HepG2 (cell line): ENCODE measurements at regions not wholly inside any gene's neighbourhood (a gene's known extent, or its start where the extent isn't known, plus 50 kb on each side); places are given as distances from the start of the nearest gene placed in this dataset.
A peak's percentile ranks its signal among the peaks of the same experiment; 100 is the strongest.

Experiments
- ATAC-seq: fragments of 200-7000 bp; cut with Tn5 transposase; 3 replicates; pipeline ENCODE4 v1.9.1; 2020; ENCODE audit warnings: mild to moderate bottlenecking, moderate library complexity
- BruUV-seq: library from RNA; stranded (reverse); fragments of 400-500 nt; replicated peaks from 2 replicates; lab custom pipeline; 2021; lab: Mats Ljungman, UMichigan
- CTCF ChIA-PET: fragments of 300-600 bp; formaldehyde crosslinking; extraction: SDS; loops from one replicate; lab custom pipeline; 2021; ENCODE audit warnings: low total read pairs, inconsistent platforms, low intra/inter-chr PET ratio; lab: Yijun Ruan, JAX
- POLR2A ChIA-PET: fragments of 350-600 bp; sonication (Branson Sonifier 250); formaldehyde crosslinking; loops from one replicate; lab custom pipeline; 2020; ENCODE audit warnings: antibody characterized with exemption, inconsistent platforms; lab: Yijun Ruan, JAX
- DNase-seq: peaks from one replicate; pipeline ENCODE4 v3.0.0-alpha.2; 2015; ENCODE audit warnings: low spot score
- FAIRE-seq: peaks from 3 replicates; lab custom pipeline; 2011; peaks lifted over from hg19 to GRCh38; lab: Jason Lieb, UNC
- H2AFZ ChIP-seq: one replicate; pipeline ENCODE4 v1.6.1; 2011; ENCODE audit warnings: low read length, inconsistent platforms
- H3K27ac ChIP-seq: fragments of 300-600 bp; 3 replicates; pipeline ENCODE4 v1.8.0; 2011; ENCODE audit warnings: mixed run types, mild to moderate bottlenecking, mixed read lengths, low read length, inconsistent platforms; ENCODE audit not compliant: insufficient read depth; ENCODE audit errors: extremely low read length
- H3K27me3 ChIP-seq, 2 experiments: fragments of 200-600 bp in 1 of 2; 2 replicates in 1 of 2; 3 replicates in 1 of 2; pipeline versions ENCODE4 v1.6.0 to v1.8.0; 2011; ENCODE audit warnings: low read length in 2 of 2, mild to moderate bottlenecking in 2 of 2, moderate library complexity in 2 of 2, inconsistent platforms in 1 of 2; ENCODE audit not compliant: insufficient read depth in 2 of 2, control insufficient read depth in 1 of 2
- H3K36me3 ChIP-seq, 2 experiments: fragments of 200-600 bp in 1 of 2; replicated peaks in 1 of 2; 2 replicates in 1 of 2; 3 replicates in 1 of 2; pipeline versions ENCODE4 v1.5.1 to v1.8.0; 2011; ENCODE audit warnings: low read length in 2 of 2, inconsistent platforms in 1 of 2; ENCODE audit not compliant: insufficient read depth in 2 of 2, control insufficient read depth in 1 of 2
- H3K4me1 ChIP-seq: 2 replicates; pipeline ENCODE4 v1.5.1; 2012; ENCODE audit warnings: low read length, inconsistent platforms; ENCODE audit not compliant: insufficient read depth
- H3K4me2 ChIP-seq: 2 replicates; pipeline ENCODE4 v1.6.0; 2011; ENCODE audit warnings: low read depth, low read length, inconsistent platforms
- H3K4me3 ChIP-seq, 3 experiments: fragments of 200-600 bp in 1 of 3; sonication (generic), shearing (Covaris generic) in 1 of 3; replicated peaks in 1 of 3; 2 replicates each; pipeline ENCODE4 v1.5.1; 2011 to 2016; ENCODE audit warnings: low read length in 3 of 3, inconsistent platforms in 2 of 3, low read depth in 2 of 3, mild to moderate bottlenecking in 2 of 3, control low read depth in 1 of 3, mixed read lengths in 1 of 3; ENCODE audit not compliant: insufficient read depth in 1 of 3
- H3K79me2 ChIP-seq: one replicate; pipeline ENCODE4 v1.6.1; 2011; ENCODE audit warnings: low read length, inconsistent platforms; ENCODE audit not compliant: insufficient read depth
- H3K9ac ChIP-seq: 2 replicates; pipeline ENCODE4 v1.6.0; 2011; ENCODE audit warnings: mild to moderate bottlenecking, low read depth, low read length, inconsistent platforms; ENCODE audit not compliant: insufficient read depth
- H3K9me3 ChIP-seq: 2 replicates; pipeline ENCODE4 v1.5.1; 2012; ENCODE audit warnings: mild to moderate bottlenecking, low read length
- H4K20me1 ChIP-seq: 2 replicates; pipeline ENCODE4 v1.6.0; 2011; ENCODE audit warnings: inconsistent platforms, mild to moderate bottlenecking, low read length, moderate library complexity; ENCODE audit not compliant: insufficient read depth
- GFI1 ChIP-seq: sonication (generic); formaldehyde crosslinking; IDR thresholded peaks from 2 replicates; pipeline ENCODE4 v1.5.0; 2020; ENCODE audit warnings: missing genetic modification reagents, mild to moderate bottlenecking, borderline replicate concordance
- HNRNPL ChIP-seq: fragments of 200-400 bp; formaldehyde crosslinking; IDR thresholded peaks from 2 replicates; pipeline ENCODE4 v1.6.1; 2017; ENCODE audit warnings: mild to moderate bottlenecking, low read depth, low read length
- KDM4B ChIP-seq: sonication (generic); formaldehyde crosslinking; IDR thresholded peaks from 2 replicates; pipeline ENCODE4 v1.4.0; 2020; ENCODE audit warnings: missing genetic modification reagents
- MAFF ChIP-seq: IDR thresholded peaks from 2 replicates; pipeline ENCODE4 v1.6.1; 2011; ENCODE audit warnings: low read depth, low read length, improper control_type of control experiment
- RERE ChIP-seq: IDR thresholded peaks from 2 replicates; pipeline ENCODE4 v1.6.1; 2016; ENCODE audit warnings: low read depth, missing genetic modification reagents, missing compliant biosample characterization
- SETDB1 ChIP-seq: sonication (generic); formaldehyde crosslinking; IDR thresholded peaks from 2 replicates; pipeline ENCODE4 v1.5.1; 2020; ENCODE audit warnings: missing genetic modification reagents, mild to moderate bottlenecking, borderline replicate concordance
- TBP ChIP-seq: sonication (generic); formaldehyde crosslinking; IDR thresholded peaks from 2 replicates; pipeline ENCODE4 v1.5.0; 2020; ENCODE audit warnings: missing genetic modification reagents
- TEAD3 ChIP-seq: optimal IDR thresholded peaks from 2 replicates; pipeline ENCODE3; 2016; ENCODE audit warnings: borderline replicate concordance
- ZBTB42 ChIP-seq: sonication (generic); formaldehyde crosslinking; IDR thresholded peaks from 2 replicates; pipeline ENCODE4 v1.5.0; 2020; ENCODE audit warnings: mild to moderate bottlenecking, missing genetic modification reagents
- ZBTB8A ChIP-seq: sonication (generic); formaldehyde crosslinking; IDR thresholded peaks from 2 replicates; pipeline ENCODE4 v1.4.0; 2020; ENCODE audit warnings: mild to moderate bottlenecking, low read depth, missing genetic modification reagents, borderline replicate concordance
- ZFP36L1 ChIP-seq: sonication (generic); formaldehyde crosslinking; IDR thresholded peaks from 2 replicates; pipeline ENCODE4 v1.8.0; 2022; ENCODE audit warnings: mild to moderate bottlenecking, missing genetic modification reagents, moderate library complexity
- ZFP90 ChIP-seq: sonication (generic); formaldehyde crosslinking; IDR thresholded peaks from 2 replicates; pipeline ENCODE4 v1.8.0; 2022; ENCODE audit warnings: missing genetic modification reagents, mild to moderate bottlenecking, inconsistent platforms, borderline replicate concordance
- ZNF431 ChIP-seq: sonication (generic); formaldehyde crosslinking; IDR thresholded peaks from 2 replicates; pipeline ENCODE4 v1.9.0; 2022; ENCODE audit warnings: missing genetic modification reagents, low read depth, mild to moderate bottlenecking, borderline replicate concordance
- ZNF451 ChIP-seq: sonication (generic); formaldehyde crosslinking; IDR thresholded peaks from 2 replicates; pipeline ENCODE4 v1.5.0; 2020; ENCODE audit warnings: mild to moderate bottlenecking, missing genetic modification reagents
- ZNF691 ChIP-seq: sonication (generic); formaldehyde crosslinking; IDR thresholded peaks from 2 replicates; pipeline ENCODE4 v1.4.0; 2020; ENCODE audit warnings: missing genetic modification reagents, low read depth, mild to moderate bottlenecking, borderline replicate concordance
- ZNF709 ChIP-seq: sonication (generic); formaldehyde crosslinking; IDR thresholded peaks from 2 replicates; pipeline ENCODE4 v1.5.0; 2020; ENCODE audit warnings: mild to moderate bottlenecking, missing genetic modification reagents
- ZNF761 ChIP-seq: sonication (generic); formaldehyde crosslinking; conservative IDR thresholded peaks from 2 replicates; pipeline ENCODE4 v1.4.0; 2020; ENCODE audit warnings: mild to moderate bottlenecking, missing genetic modification reagents
- ZNF768 ChIP-seq: sonication (generic); formaldehyde crosslinking; IDR thresholded peaks from 2 replicates; pipeline ENCODE4 v1.4.0; 2020; ENCODE audit warnings: missing genetic modification reagents
- ZNF788 ChIP-seq: sonication (generic); formaldehyde crosslinking; IDR thresholded peaks from 2 replicates; pipeline ENCODE4 v1.5.0; 2020; ENCODE audit warnings: mild to moderate bottlenecking, missing genetic modification reagents, borderline replicate concordance
- WGBS: methylation state at CpG from one replicate; pipeline ENCODE4 v1.1.6; 2017; ENCODE audit warnings: low lambda C conversion rate; 5-methylcytosine and 5-hydroxymethylcytosine counted together
- in situ Hi-C: cut with HindIII; loops from 2 replicates; pipeline ENCODE4 v1.10.0; 2017; ENCODE audit warnings: low pct_unique_long_range_greater_than_20kb; ENCODE audit not compliant: extremely low pct_ligation_motif_present
- intact Hi-C: fragments of 100-400 bp; cut with micrococcal nuclease; formaldehyde crosslinking; loops from one replicate; pipeline ENCODE4 v1.10.0; 2022; ENCODE audit not compliant: unreplicated experiment

- TF ChIP-seq TBP (CRISPR knock-in tag): no peak
- peak; percentile 11 for TF ChIP-seq TEAD3 (CRISPR knock-in tag)
- no peak for TF ChIP-seq SETDB1
- TF ChIP-seq ZNF788 (CRISPR knock-in tag): no peak
- TF ChIP-seq RERE: no peak
- no peak for TF ChIP-seq ZBTB42
- TF ChIP-seq GFI1 (CRISPR knock-in tag): no peak
- TF ChIP-seq ZFP36L1 (CRISPR knock-in tag): no peak
Measured at GRCh38 chr20:50418890-50419642, 91.1 kb upstream of the PTPN1 start (continued).

- H2AFZ ChIP-seq: no peak overlapping the region
- DNase-seq: no peak
- no peak for TF ChIP-seq ZFP90 (CRISPR knock-in tag)
- no peak for TF ChIP-seq ZNF691 (CRISPR knock-in tag)
- TF ChIP-seq KDM4B (CRISPR knock-in tag): no peak
- TF ChIP-seq ZNF761 (CRISPR knock-in tag): no peak
- TF ChIP-seq ZNF768 (CRISPR knock-in tag): peak; percentile 56
- TF ChIP-seq HNRNPL: no peak
- no peak for TF ChIP-seq ZNF709 (CRISPR knock-in tag)
- 0 out of 2 replicates have a peak, but pooled peaks have one; percentile 50 for TF ChIP-seq ZNF431
- TF ChIP-seq ZBTB8A (CRISPR knock-in tag): no peak
- TF ChIP-seq MAFF: no peak
- TF ChIP-seq ZNF451 (CRISPR knock-in tag): no peak
Measured at GRCh38 chr20:50420380-50420779, 89.8 kb upstream of the PTPN1 start.

More at GRCh38 chr20:50420380-50420779, 89.8 kb upstream of the PTPN1 start:
- no peak overlapping the region for H3K27ac ChIP-seq
- ChIA-PET CTCF (no interaction called here), POLR2A (interaction anchor here (7.8 kb wide), 1 partner anchor 19 kb away, joined by 79 read pairs; no protein-coding TSS in a partner anchor)
- FAIRE-seq (no peak), ATAC-seq (no peak)
- no peaks in the 10 kb centered on the region for H3K9me3 ChIP-seq
- H3K9ac ChIP-seq: no peak overlapping the region
- H3K36me3 ChIP-seq: no peaks in the 10 kb centered on the region
- in situ Hi-C loops: no loop called here
- H3K79me2 ChIP-seq: no peaks in the 10 kb centered on the region
- no peak overlapping the region for H3K4me3 ChIP-seq
- H3K4me2 ChIP-seq: no peak overlapping the region
- no TSS peak for BruUV-seq
- intact Hi-C loops: no loop called here
- 78% methylated on average over 7 of the region's 7 CpGs for WGBS
- no peaks in the 10 kb centered on the region for H4K20me1 ChIP-seq
- no peaks in the 10 kb centered on the region for H3K27me3 ChIP-seq
- peaks cover 85% of the 10 kb centered on the region for H3K4me1 ChIP-seq
